KG1 (cell line): ENCODE measurements at regions not wholly inside any gene's neighbourhood (a gene's known extent, or its start where the extent isn't known, plus 50 kb on each side); places are given as distances from the start of the nearest gene placed in this dataset.
"Not testable (repeated sequence)": the region's sequence is repeated elsewhere in the genome, so short reads cannot be mapped to it uniquely, and the experiment has no call there.

Experiments used
- DNase-seq: peaks from one replicate; lab custom pipeline; 2025; lab: John Stamatoyannopoulos, UW

DNA sequence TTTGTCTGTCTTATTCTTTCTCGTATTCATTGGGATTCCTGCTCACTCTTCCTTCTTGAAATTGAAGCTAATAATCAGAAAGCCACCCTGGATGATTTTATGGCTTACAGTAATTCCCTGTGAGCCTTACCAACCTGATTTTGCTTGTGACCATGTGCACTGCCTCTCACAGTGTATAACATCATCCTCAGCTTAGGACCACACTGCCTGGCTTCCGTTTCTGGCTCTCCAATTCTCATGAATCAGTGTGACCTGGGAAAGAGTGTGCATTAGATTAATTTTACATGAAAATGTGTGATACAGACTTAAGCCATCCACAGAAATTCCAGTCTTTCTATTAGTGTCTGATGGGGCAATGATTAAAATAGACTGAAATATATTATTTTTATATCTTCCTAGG lies 126.8 kb upstream of the DMRT1 start:
- DNase-seq: no peak

DNA sequence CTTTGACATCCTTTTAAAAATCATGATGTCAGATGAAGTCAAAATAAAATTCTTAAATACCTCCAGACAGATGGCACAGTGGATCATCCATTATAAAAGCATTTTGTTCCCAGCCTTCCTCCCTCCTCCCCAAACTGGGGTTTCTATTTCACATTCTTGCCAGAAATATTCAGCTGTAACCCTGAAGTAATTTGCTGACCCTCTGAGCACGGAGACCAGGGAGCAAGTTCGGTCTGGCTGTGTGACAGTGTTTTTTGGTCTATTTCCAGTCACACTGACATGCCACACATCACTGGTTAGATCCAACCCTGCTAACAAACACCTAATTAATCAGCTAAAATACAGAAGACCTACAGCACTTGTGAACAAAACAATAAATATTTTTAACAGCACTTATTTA lies 126.2 kb upstream of the DMRT1 start:
- DNase-seq: no peak

DNA sequence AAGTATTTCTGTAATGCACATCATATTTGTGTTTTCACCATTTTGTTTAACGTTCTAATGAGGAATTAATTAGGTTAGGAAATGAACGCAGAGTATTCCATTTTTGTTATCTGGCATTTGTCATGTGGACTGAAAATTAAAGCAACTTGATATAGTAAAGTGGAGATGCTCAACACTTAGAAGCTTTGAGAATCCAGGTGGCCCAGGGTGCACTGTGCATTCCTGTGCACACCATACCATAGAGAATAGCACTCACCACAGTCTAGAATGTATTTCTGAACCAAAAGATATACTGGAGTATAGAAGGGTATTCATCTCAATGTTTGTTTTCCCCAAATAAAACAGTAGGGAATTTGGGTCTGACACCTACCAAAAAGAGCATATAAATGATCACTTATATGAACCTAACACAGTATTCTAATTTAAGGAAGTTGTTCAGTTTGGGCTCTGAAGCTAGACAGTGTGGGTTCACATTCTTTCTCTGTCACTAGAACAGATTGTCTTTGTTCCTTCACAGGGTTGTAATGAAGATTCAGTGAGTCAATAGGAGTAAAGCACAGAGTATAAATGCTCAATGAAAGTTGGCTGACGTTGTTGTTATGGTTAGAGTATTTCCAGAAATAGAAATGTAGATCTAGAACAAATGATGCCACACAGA lies 125.6 kb upstream of the DMRT1 start:
- DNase-seq: no peak

DNA sequence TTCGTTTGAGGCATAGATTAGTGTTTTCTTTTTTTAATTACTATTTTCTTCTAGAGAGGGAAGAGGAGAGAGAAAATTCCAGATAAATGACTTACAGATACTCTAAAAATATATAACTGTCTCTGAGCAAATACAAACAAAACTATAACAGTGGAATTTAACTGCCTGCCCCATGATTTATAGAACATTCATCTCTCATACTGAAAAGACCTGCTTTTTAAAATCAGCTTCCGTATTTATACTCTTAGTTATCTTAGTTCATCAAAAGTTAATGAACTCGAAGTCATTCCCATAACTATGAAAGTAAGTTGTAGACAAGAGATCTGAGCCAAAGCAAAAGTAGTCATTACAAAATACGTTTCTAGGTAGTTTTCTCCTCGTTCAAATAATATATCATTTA lies 123.8 kb upstream of the DMRT1 start:
- no peak for DNase-seq

DNA sequence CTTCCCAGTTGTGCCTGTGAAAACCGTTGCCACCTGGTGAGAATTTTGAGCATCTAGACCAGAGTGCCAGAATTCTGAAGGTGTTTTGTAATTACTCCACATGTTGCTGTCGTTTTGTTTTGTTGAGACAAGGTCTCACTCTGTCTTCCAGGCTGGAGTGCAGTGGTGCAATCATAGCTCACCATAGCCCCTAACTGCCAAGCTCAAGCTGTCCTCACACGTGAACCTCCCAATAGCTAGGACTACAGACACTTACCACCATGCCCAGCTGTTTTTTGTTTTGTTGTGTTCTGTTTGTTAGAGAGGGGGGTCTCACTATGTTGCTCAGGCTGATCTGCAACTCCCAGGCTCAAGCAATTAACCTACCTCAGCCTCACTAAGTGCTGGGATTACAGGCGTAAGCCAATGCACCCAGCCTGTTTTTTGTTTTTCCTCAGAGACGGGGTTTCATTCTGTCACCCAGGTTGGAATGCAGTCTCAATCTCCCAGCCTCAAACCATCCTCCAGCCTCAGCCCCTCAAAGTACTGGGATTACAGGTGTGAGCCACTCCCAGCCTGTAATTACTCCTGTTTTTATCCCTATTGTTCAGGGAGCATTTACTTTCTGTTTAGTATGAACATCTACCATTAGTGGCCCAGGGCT lies 121.1 kb upstream of the DMRT1 start:
- no peak for DNase-seq

DNA sequence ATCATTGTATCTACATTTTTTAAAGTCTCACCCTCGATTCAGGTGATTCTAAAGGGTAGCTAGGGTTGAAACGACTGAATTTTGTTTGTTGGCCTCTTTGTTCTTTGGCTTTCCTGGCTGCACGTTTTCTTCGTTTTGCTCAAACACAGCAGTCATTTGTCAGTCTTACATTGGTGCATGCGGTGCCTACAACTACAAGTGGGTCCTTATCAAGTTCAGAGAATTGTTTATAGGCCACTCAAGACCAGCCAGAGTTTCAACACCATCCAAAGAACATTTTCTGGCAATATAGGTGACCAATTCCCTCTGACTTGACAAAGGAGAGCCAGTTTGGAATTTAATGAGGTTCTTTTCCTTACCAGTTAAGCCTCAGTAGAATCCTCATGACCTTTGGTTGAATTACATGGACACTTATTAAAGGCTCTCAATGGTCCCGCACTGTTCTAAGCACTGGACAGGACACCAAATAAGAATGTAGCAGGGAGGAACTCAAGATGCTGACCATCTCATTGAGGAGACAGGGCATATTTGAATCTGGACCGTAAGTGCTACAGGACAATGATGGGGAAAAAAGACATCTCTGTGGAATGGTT lies 119.0 kb upstream of the DMRT1 start:
- DNase-seq: no peak

DNA sequence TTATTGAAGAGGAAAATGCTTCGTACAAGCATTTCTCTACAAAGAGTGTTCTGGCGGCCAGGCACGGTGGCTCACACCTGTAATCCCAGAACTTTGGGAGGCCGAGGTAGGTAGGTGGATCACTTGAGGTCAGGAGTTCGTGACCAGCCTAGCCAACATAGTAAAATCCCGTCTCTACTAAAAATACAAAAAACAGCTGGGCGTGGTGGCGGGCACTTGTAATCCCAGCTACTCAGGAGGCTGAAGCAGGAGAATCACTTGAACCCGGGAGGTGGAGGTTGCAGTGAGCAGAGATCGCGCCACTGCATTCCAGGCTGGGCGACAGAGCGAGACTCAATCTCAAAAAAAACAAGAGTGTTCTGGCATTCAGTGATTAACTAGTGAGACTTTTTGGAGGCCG lies 117.0 kb upstream of the DMRT1 start:
- not testable (repeated sequence) for DNase-seq

DNA sequence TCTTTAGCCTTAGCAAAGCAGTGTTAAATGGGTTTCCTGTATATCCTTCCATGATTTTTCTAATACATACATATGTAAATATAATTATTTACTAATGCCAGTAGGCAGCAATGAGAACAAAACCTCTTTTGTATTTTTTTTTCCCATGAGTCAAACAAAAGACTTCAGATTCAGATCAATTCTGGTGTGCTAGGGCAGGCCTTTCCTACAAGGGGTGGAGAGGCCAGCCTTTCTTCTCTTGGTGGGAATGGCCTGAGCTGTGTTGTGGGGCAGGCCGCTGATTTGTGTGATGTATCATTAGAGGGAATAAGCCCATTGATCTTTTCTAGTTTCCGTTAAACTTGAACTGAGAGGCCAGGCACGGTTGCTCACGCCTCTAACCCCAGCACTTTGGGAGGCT lies 115.5 kb upstream of the DMRT1 start:
- DNase-seq: no peak

DNA sequence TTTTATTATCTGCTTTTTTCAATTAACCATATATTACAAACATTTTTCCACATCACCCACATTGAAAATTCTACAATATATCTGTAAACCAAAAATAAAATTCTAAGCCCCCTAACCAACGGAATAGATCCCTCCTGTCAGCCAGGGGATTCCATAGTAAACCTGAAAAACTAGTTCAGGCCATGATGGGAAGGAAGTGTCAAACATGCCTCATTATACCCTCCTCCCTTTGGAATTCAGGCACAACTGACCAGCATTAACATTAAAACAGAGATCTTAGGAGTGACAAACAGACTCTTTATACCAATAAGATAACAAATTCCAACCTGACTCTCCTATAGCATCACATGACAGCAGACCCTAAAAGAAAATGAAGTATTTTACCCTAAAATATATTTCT lies 113.7 kb upstream of the DMRT1 start:
- DNase-seq: no peak

DNA sequence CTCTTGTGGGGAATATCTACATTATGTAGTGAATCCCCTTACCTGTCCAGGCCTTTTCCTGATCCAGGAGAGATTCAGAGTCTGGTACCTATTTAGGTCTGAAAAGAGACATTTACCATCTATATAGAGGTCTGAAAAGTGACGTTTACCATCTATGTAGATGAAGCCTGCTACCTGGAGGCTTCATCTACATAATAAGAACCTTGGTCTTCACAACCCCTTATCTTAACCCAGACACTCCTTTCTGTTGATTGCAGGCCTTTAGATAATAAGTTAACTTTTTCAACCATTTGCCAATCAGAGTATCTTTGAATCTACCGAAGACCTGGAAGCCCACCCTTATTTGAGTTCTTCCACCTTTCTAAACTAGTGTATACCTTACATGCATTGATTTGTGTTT lies 113.0 kb upstream of the DMRT1 start:
- DNase-seq: no peak

DNA sequence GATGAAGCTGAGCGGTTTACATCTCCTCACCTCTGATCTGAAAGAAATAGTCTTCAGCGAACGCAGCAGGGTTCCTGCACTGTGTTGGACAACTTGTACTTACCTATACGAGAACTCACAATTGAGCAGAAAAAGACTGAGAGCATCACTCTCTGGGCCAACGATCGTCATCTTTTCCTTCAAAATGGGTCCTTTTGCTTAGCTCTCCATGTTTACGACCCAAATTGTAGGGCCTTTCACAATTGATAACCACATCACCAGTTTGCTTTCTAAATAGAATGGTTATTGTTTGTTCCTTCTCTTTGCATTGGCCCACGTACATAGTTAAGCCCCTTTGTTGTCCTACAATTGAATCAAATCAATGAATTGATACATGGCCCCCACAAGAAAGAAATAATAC lies 110.0 kb upstream of the DMRT1 start:
- DNase-seq: no peak

DNA sequence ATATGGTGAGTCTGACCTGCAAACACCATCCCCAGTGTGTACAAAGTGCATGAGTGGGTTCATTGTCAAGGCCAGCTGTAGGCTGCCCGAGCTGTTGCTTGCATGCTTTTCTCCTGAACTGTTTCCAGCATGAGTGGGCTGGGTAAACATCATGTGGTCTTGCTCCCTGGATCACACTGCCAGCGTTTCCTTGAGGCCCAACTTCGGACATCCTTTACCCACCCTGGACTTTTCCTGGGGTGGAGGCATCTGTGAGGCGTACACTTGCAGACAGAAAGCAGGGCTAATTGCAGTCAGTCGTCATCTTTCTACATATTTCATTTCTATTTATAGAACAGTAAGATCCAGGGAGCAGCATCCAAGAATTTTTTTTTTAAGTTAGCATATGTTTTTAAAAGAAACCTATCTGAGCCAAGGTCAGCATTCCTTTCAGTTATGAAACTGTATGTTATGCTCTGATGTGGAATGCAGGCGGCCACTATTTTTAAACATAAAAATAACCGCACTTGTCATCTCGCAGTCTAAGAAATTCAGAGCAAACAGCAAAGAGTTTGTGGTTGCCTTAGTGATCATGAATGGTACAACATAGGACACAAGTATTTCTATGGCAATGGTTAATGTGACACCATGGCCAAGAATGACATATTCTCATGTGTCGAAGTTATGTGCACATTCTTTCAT lies 106.5 kb upstream of the DMRT1 start:
- DNase-seq: no peak

DNA sequence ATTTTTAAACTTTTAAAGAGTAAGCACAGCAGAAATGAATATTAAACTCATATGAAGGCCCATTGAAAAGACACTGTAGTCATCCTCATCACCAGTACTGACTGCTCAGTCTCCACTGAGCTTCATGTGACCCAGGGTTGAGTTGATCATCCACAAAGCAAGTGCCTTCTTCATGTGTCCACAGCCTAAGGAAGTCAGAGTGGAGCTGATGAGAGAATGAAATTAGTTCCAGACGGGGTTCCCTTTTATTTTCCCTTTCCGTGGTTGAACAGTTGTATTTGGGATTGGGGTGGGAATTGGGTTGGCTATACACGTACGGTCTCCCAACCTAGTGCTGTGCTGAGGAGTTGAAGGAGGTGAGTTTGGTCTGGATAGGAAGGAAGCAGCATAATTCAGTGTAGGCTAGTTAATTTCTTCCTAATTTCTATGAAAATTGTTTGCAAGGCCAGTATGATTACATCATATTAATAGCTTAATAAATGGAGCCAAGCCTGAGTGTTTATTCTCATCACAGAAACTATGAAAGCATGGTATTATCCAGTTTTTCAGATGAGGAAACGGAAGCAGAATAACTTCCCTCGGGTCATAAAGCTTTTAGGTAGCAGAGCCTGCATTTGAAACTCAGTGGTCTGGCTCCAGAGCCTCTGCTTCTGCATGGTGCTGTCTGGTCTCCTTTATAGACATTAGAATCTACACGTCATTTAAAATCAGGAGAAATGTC lies 103.9 kb upstream of the DMRT1 start:
- DNase-seq: no peak

DNA sequence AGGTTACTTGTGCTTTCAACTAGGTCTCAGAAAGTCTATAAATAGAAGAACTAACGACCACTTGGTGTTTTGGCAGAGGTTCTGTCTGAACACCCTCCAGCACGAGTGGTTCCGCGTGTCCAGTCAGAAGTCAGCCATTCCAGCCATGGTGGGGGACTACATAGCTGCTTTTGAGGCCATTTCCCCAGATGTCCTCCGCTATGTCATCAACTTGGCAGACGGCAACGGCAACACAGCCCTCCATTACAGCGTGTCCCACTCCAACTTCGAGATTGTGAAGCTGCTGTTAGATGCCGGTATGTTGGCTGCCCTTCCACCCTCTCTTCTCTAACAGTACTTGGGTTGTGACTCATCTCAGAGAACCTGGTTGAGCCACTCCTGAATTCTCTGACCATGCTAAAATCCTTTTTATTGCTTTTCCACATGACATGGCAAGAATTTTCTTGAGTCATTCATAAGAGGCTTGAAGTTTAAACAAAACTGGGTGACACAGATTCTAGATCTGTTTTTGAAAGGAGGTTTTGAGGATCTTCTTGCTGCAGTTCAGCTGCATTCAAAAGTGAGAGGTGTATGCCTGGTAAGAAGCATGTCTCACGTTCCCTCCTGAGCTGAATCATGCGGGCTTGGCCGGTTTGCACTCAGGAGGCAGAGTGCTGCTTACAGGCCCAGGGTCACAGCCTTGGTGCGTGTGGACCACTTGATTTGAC lies 103.1 kb upstream of the DMRT1 start:
- DNase-seq: no peak

DNA sequence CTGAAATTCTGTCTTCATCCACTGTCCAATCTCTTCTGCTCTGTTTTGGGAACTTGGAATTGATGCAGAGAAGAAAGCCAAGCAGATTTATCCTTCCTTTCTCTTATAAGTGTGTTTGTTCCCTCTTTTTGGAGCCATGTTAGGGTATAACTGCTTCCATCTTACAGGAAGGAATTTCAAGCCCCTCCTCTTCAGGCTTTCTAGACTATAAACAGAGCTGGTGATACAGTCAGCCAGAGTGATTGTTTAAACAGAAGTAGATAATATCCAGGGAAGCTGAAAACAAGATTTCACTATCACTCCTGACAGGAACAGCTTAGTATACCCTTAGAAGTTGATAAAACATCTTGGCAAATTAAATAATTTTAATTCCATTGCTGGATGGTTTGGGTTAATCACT lies 102.1 kb upstream of the DMRT1 start:
- DNase-seq: no peak

DNA sequence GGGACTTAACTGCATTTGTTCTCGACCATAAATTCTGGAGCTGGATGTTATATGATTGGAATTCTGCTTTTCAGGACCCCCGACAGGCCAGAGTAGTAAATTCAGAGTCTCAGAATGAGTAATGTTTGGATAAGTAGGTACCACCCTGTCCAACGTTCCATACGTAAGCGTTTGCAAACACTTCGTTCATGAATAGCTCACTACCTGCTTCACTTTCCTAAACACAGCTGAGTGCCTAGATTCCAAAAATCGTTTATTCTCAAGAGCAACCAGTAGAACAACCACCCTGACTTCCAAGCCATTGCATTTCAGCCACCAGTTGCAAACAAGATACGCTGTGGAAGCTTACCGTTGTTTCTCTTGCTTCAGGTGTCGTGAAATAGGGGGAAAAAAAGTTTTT lies 101.3 kb upstream of the DMRT1 start:
- DNase-seq: no peak

DNA sequence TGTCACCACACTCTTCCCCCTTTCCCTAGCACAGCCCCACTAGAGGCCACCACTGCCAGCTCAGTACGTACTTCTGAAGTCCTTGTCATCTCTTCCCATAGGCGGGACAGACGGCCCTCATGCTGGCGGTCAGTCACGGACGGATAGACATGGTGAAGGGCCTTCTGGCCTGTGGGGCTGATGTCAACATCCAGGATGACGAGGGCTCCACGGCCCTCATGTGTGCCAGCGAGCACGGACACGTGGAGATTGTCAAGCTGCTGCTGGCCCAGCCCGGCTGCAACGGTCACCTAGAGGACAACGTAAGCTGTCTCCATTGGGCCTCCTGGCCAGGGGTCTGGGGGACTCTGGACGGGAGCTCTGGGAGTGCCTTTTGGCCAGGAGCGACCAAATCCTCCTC lies 99.4 kb upstream of the DMRT1 start:
- DNase-seq: no peak

DNA sequence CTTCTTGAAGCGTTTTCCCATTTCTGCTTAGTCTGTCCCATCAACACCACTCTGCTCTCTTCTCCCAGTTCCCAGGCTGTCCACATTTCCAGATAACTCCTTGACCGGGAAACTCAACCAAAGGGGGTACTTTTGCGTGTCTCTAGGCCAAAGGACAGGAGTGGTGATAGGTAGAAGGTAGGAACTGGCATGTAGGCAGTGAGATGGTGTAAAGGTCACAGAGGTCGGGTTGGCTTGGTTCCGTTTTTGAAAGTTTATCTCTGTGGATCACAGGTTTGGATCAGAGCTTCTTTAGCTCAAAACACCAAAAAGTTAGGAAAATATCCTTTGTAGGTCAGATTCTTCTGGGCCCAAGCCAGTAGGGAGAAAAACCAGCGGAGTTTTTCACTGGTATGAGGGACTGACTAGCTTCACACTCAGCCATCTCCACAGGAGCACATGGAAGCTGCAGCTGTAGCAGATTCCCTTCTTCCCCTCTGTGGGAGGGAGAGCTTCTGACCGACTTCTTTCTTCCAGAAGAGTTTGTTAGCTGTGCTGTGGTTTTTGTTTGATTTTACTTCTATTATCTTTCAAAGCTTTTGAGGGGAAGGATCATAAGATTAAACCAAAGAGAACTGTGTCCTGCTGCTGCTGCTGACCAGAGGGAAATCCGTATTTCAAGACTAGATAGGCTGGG lies 98.4 kb upstream of the DMRT1 start:
- DNase-seq: no peak

DNA sequence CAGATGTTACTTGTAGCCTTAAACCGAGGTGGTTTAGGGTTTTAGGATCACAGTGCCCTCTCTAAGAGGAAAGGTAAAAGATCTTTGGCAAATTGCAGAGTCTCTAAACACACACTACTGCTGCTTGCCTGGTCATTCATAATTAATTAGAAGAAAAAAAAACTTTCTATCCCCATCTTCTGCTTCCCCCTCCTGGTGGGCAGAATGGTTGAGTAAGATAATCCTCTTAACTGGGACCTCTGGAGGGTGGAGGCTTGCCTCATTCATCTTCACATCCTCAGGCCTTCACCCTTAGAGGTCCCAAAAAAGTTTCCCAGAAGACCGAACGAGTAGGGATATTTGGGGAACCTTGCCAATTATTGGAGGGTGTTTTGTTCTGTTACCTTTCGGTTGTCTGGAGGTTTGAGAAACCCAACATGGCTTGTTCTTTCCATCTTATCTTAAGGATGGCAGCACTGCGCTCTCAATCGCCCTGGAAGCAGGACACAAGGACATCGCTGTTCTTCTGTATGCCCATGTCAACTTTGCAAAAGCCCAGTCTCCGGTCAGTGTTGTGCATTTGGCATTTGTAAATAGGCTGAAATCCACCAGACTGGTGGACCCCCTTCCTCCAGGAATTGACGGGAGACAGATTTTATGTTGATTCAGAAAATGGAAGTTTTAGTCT lies 97.3 kb upstream of the DMRT1 start:
- no peak for DNase-seq

DNA sequence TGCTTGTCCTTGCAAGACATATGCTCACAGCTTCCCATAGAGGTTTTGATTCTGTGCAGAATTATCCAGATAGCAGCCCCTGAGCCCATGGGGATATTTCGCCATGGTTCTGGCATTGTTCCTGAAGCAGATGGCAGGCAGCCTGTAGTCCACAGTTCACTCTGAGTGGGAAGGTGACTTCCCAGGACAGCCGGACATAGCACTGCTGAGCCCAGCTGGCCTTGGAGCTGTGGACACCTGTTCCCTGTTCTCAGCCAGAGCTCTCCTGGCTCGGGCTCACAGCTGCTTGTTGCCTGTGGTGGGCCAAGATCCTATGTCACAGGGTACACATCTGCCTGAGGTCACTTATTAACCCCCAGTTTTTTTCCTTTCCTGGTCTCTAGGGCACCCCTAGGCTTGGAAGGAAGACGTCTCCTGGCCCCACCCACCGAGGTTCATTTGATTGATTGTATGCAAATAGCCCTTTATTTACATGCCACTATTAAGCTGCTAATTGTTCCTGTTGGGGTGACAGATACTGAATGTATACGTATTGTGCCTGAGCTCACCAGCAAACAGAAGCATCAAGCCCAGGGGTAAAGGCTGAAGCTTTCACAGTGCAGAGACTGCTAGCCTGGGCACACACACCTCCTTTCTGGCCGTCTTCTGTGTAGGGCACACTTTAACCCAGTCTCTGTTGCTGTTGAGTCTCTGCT lies 96.6 kb upstream of the DMRT1 start:
- DNase-seq: no peak
